CD14-positive monocyte (primary cell): ENCODE measurements at regions not wholly inside any gene's neighbourhood (a gene's known extent, or its start where the extent isn't known, plus 50 kb on each side); places are given as distances from the start of the nearest gene placed in this dataset.

Experiments used
- DNase-seq, 3 donors: peaks; one replicate each; pipeline ENCODE4 v3.0.0-alpha.2; 2011 to 2022
- H2AFZ ChIP-seq: 2 replicates; pipeline ENCODE4 v1.6.0; 2012; ENCODE audit warnings: mild to moderate bottlenecking, low read depth, low read length, inconsistent platforms; ENCODE audit not compliant: insufficient read depth, poor library complexity, severe bottlenecking
- H3K27ac ChIP-seq, 2 donors: 1 replicate in 1 of 2; 2 replicates in 1 of 2; pipeline ENCODE4 v1.5.1; 2012 to 2013; ENCODE audit warnings: low read length in 2 of 2, control low read depth in 1 of 2, inconsistent platforms in 1 of 2, low read depth in 1 of 2, mild to moderate bottlenecking in 1 of 2
- H3K27me3 ChIP-seq, 2 donors: one replicate each; pipeline versions ENCODE4 v1.6.0 to v1.6.1; 2011 to 2013; ENCODE audit warnings: low read length in 2 of 2; ENCODE audit not compliant: control insufficient read depth in 2 of 2, insufficient read depth in 2 of 2
- H3K36me3 ChIP-seq, 2 donors: replicated peaks in 1 of 2; 1 replicate in 1 of 2; 2 replicates in 1 of 2; pipeline versions ENCODE4 v1.5.1 to v1.6.1; 2012 to 2013; ENCODE audit warnings: low read length in 2 of 2, control low read depth in 1 of 2, inconsistent platforms in 1 of 2, mild to moderate bottlenecking in 1 of 2; ENCODE audit not compliant: insufficient read depth in 2 of 2, control insufficient read depth in 1 of 2
- H3K4me1 ChIP-seq, 2 donors: 1 replicate in 1 of 2; 2 replicates in 1 of 2; pipeline versions ENCODE4 v1.5.1 to v1.6.1; 2012 to 2013; ENCODE audit warnings: low read length in 2 of 2, control low read depth in 1 of 2, inconsistent platforms in 1 of 2, mild to moderate bottlenecking in 1 of 2, moderate library complexity in 1 of 2; ENCODE audit not compliant: insufficient read depth in 2 of 2, control insufficient read depth in 1 of 2
- H3K4me2 ChIP-seq: replicated peaks from 2 replicates; pipeline ENCODE3; 2012; ENCODE audit warnings: low read length, moderate library complexity, mild to moderate bottlenecking; ENCODE audit not compliant: poor library complexity, severe bottlenecking; ENCODE audit errors: extremely low read depth
- H3K4me3 ChIP-seq, 3 experiments: fragments of 200-600 bp in 1 of 3; sonication (generic) in 1 of 3; replicated peaks in 1 of 3; 1 replicate in 2 of 3; 2 replicates in 1 of 3; pipeline ENCODE4 v1.5.1; 2011 to 2013; ENCODE audit warnings: low read length in 3 of 3, mild to moderate bottlenecking in 3 of 3, control low read depth in 2 of 3, low read depth in 2 of 3, inconsistent platforms in 1 of 3, moderate library complexity in 1 of 3
- H3K79me2 ChIP-seq: 2 replicates; pipeline ENCODE4 v1.6.0; 2012; ENCODE audit warnings: mild to moderate bottlenecking, control low read depth, inconsistent platforms, low read length, moderate library complexity; ENCODE audit not compliant: insufficient read depth
- H3K9ac ChIP-seq: 2 replicates; pipeline ENCODE4 v1.6.0; 2017; ENCODE audit warnings: low read length, mild to moderate bottlenecking; ENCODE audit not compliant: insufficient read depth, poor library complexity, severe bottlenecking
- H3K9me3 ChIP-seq, 2 donors: replicated peaks in 1 of 2; 1 replicate in 1 of 2; 2 replicates in 1 of 2; pipeline versions ENCODE4 v1.5.1 to v1.6.1; 2012 to 2013; ENCODE audit warnings: low read length in 2 of 2, control low read depth in 1 of 2; ENCODE audit not compliant: control insufficient read depth in 1 of 2, insufficient read depth in 1 of 2
- H4K20me1 ChIP-seq: 2 replicates; pipeline ENCODE4 v1.6.0; 2012; ENCODE audit warnings: mild to moderate bottlenecking, low read length, control low read depth, moderate library complexity; ENCODE audit not compliant: insufficient read depth
- H3K27ac Mint-ChIP-seq, 7 donors: one replicate each; pipeline ENCODE4 v1.8.0; 2020; ENCODE audit warnings: mild to moderate bottlenecking in 7 of 7, mixed read lengths in 7 of 7, moderate library complexity in 6 of 7, inconsistent platforms in 2 of 7
- H3K27me3 Mint-ChIP-seq, 3 donors: one replicate each; pipeline ENCODE4 v1.8.0; 2021 to 2022; ENCODE audit warnings: low read depth in 3 of 3, mild to moderate bottlenecking in 3 of 3, mixed read lengths in 3 of 3, moderate library complexity in 3 of 3, inconsistent platforms in 1 of 3
- H3K36me3 Mint-ChIP-seq, 2 donors: one replicate each; pipeline ENCODE4 v1.8.0; 2020; ENCODE audit warnings: mixed read lengths in 2 of 2, inconsistent platforms in 1 of 2, mild to moderate bottlenecking in 1 of 2
- H3K4me1 Mint-ChIP-seq: one replicate; pipeline ENCODE4 v1.8.0; 2020; ENCODE audit warnings: mild to moderate bottlenecking, mixed read lengths
- H3K4me3 Mint-ChIP-seq, 2 donors: one replicate each; pipeline ENCODE4 v1.8.0; 2020; ENCODE audit warnings: mild to moderate bottlenecking in 2 of 2, mixed read lengths in 2 of 2, moderate library complexity in 1 of 2
- H3K9me3 Mint-ChIP-seq, 7 donors: one replicate each; pipeline ENCODE4 v1.8.0; 2020 to 2022; ENCODE audit warnings: mixed read lengths in 7 of 7, mild to moderate bottlenecking in 6 of 7, moderate library complexity in 6 of 7, inconsistent platforms in 2 of 7
- WGBS: methylation state at CpG from one replicate; pipeline ENCODE4 v1.1.5; 2013; ENCODE audit warnings: missing lambda C conversion rate; ENCODE audit not compliant: insufficient coverage; 5-methylcytosine and 5-hydroxymethylcytosine counted together
- intact Hi-C, 2 donors: fragments of 100-400 bp; cut with micrococcal nuclease; formaldehyde crosslinking; loops; one replicate each; pipeline versions ENCODE4 v1.15.0 to v1.15.1; 2023
- TF ChIP-seq, protein P1 (sequence below): fragments of 200-600 bp; IDR thresholded peaks from one replicate; pipeline ENCODE4 v1.8.0; 2022; ENCODE audit warnings: antibody characterized with exemption, mild to moderate bottlenecking

DNA sequence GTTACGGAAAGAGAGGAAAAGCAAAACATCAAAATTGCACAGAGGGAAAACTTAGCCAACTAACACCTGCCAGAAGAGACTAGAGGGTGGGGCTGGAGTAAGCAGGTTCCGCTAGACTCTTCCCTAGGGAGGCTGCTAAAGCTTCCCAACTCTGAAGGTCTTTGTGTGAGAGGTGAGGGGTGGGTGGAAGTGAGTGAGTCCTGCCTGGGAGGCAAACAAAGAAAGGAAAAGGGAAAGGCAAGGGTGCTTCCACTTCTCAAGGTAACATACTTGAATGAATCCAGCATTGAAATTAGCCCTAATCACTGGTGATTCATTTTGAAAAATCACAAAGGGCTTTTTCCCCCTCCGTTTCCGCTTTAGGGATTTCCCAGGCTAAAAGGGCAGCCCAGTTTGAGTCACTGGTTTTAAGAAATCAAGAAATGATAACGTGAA lies 220.5 kb upstream of the ADAMTS9 start:
- no peaks in the 10 kb centered on the region for H3K36me3 Mint-ChIP-seq
- Histone ChIP-seq H3K4me3 (no peak overlapping the region), H3K36me3 (no peaks in the 10 kb centered on the region), H3K4me2 (no peak overlapping the region), H2AFZ (no peak overlapping the region), H3K4me1 (no peaks in the 10 kb centered on the region), H3K27me3 (no peaks in the 10 kb centered on the region), H3K9ac (no peak overlapping the region), H3K79me2 (no peaks in the 10 kb centered on the region), H3K9me3 (peaks cover 0 to 13% of the 10 kb centered on the region in 2 donors), H4K20me1 (no peaks in the 10 kb centered on the region), H3K27ac (no peak overlapping the region)
- peaks cover 2 to 16% (median 8%) of the 10 kb centered on the region in 7 donors for H3K9me3 Mint-ChIP-seq
- H3K27me3 Mint-ChIP-seq: peaks cover 0 to 3% (median 0%) of the 10 kb centered on the region in 3 donors
- TF ChIP-seq, protein P1, sequence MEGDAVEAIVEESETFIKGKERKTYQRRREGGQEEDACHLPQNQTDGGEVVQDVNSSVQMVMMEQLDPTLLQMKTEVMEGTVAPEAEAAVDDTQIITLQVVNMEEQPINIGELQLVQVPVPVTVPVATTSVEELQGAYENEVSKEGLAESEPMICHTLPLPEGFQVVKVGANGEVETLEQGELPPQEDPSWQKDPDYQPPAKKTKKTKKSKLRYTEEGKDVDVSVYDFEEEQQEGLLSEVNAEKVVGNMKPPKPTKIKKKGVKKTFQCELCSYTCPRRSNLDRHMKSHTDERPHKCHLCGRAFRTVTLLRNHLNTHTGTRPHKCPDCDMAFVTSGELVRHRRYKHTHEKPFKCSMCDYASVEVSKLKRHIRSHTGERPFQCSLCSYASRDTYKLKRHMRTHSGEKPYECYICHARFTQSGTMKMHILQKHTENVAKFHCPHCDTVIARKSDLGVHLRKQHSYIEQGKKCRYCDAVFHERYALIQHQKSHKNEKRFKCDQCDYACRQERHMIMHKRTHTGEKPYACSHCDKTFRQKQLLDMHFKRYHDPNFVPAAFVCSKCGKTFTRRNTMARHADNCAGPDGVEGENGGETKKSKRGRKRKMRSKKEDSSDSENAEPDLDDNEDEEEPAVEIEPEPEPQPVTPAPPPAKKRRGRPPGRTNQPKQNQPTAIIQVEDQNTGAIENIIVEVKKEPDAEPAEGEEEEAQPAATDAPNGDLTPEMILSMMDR: no peak
- H3K27ac Mint-ChIP-seq: no peak overlapping the region
- H3K4me3 Mint-ChIP-seq: no peak overlapping the region
- intact Hi-C loops: no loop called here
- no peaks in the 10 kb centered on the region for H3K4me1 Mint-ChIP-seq
- DNase-seq: no peak
- 94% methylated on average over 2 of the region's 5 CpGs for WGBS

DNA sequence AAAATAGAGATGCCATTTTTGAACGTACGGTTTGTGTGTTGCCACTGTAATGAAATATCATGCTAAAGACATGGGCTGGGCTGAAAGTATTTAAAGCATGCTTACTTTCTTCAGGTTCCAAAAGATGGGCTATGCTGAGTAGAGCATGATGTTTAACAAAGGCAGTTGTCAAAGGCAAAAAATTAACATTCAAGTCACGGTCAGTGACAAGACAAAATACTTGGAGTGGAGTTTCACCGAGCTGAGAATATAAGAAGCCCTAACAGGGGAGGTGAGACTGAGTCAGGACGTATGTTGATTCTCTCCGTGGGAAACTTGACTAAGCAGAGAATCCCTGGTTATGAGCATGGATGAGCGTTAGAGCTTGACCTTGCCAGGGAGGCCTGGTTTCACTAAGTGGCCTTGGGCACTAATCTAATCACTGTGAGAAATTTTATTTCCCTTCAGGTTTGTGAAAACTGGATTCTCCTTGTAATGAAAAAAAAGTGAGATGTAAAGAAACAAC lies 218.2 kb upstream of the ADAMTS9 start:
- no peak overlapping the region for H3K4me3 Mint-ChIP-seq
- Histone ChIP-seq H3K9ac (no peak overlapping the region), H3K4me2 (no peak overlapping the region), H3K27me3 (no peaks in the 10 kb centered on the region), H4K20me1 (no peaks in the 10 kb centered on the region), H3K36me3 (no peaks in the 10 kb centered on the region), H3K79me2 (no peaks in the 10 kb centered on the region), H3K4me1 (no peaks in the 10 kb centered on the region), H2AFZ (no peak overlapping the region), H3K4me3 (no peak overlapping the region), H3K27ac (no peak overlapping the region), H3K9me3 (peaks cover 0 to 8% of the 10 kb centered on the region in 2 donors)
- peaks cover 0 to 23% (median 8%) of the 10 kb centered on the region in 7 donors for H3K9me3 Mint-ChIP-seq
- peaks cover 0 to 3% (median 0%) of the 10 kb centered on the region in 3 donors for H3K27me3 Mint-ChIP-seq
- intact Hi-C loops: no loop called here
- no peaks in the 10 kb centered on the region for H3K36me3 Mint-ChIP-seq
- DNase-seq: no peak
- WGBS: 97% methylated on average over 5 of the region's 7 CpGs
- no peak overlapping the region for H3K27ac Mint-ChIP-seq
- TF ChIP-seq, protein P1: no peak
- no peaks in the 10 kb centered on the region for H3K4me1 Mint-ChIP-seq
